ENCODE measurements at regions not wholly inside any gene's neighbourhood (a gene's known extent, or its start where the extent isn't known, plus 50 kb on each side); places are given as distances from the start of the nearest gene placed in this dataset.

DNA sequence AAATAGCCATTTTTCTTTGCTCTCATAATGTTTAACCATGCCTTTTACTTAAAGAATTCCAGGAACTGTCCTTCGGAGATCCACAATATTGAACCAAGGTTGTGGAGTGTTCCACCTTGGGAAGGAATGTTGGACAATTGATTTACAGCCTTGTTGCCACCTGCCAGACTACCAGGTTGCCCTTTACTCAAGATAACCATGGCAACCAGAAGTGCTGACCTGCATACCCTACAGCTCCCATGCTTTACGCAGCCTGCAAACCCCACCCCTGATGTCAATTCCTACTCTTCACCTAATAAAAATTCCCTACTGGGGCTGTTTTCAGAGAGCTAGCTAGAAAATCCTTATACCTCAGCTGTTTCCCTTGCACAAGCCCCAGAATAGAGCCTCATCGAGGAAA lies 151.0 kb upstream of the RXFP2 start:
- TF ChIP-seq, protein P1, sequence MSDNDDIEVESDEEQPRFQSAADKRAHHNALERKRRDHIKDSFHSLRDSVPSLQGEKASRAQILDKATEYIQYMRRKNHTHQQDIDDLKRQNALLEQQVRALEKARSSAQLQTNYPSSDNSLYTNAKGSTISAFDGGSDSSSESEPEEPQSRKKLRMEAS (IDR thresholded peaks at IDR 0.05), result no peak
- no peak for TF ChIP-seq CEBPB (IDR thresholded peaks at IDR 0.05)
- no peak for TF ChIP-seq EP300 (IDR thresholded peaks at IDR 0.05; ENCODE audit: borderline replicate concordance)
- TF ChIP-seq YY1 (IDR thresholded peaks at IDR 0.05; ENCODE audit: low read depth), result no peak
- TF ChIP-seq NFIC (IDR thresholded peaks at IDR 0.05), result no peak
- no peak for TF ChIP-seq TEAD4 (IDR thresholded peaks at IDR 0.05)

DNA sequence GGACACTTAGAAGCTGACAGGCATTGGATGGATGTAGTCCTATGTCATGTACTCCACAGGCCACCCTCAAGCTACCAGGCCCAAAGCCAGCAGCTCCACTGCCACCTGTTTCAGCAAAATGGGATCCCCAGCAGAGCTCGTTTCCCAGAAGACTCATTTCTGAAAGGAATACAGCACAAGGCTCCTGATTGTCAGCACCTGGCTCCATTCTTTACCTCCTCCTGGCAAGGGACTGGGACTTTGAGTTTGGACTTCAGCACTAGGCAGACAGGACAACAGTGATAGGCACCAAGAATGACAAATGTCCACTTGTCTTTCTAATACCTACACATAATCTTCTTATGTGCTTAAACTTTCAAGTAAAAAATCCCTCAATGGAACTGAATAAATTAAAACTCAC lies 150.4 kb upstream of the RXFP2 start:
- TF ChIP-seq TEAD4 (IDR thresholded peaks at IDR 0.05), result no peak
- TF ChIP-seq ZBTB7A (IDR thresholded peaks at IDR 0.05; ENCODE audit: low read depth), result no peak

DNA sequence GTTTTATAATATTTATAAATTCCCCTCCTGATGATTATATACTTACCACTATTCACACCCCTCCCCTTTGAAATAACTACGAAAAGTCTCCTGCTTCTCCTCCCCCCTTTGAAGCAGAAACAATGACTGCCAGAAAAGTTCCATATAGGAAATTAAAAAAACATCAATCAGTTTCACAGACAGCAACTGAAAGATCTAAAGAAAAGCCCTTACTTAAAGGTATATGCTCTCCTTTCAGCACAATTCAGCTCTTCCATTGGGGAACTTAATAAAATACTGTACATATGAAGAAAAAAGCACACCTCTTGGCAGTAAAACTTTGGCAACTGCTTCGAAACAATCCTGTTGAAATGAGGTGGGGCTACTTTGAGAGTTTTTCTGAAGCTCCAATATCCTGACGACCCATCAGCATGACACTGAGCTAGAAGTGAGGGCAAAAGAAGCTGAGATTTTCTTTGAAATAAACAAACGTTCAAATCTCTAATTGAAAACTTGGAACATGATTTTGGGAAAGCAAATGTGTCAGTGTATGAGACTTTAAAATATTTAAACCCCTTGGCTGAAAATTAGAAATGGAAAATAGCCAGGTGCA lies 147.6 kb upstream of the RXFP2 start:
- TF ChIP-seq EP300 (IDR thresholded peaks at IDR 0.05; ENCODE audit: borderline replicate concordance) (no peak), CREB1 (IDR thresholded peaks at IDR 0.05; ENCODE audit: low read depth) (no peak)

DNA sequence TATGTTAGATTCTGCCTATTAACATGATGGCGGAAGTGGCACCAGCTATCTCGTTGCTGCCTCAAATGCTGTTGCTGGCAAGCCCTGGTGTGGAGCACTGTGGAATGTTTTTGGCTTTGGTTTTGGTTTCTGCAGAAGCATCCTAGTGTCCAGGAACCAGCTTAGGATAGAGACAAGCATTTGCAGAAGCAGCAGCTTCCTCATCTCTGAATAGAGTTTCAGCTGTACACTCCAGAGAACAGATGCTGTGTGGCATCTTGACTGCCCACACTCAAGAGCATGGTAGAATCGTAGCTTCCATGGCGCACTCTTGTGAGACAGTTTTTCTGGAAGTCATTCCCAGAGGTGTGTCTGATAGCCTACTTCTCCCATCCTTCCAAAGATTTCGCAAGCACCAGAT lies 145.3 kb upstream of the RXFP2 start:
- TF ChIP-seq FOXM1 (IDR thresholded peaks at IDR 0.05; ENCODE audit: borderline replicate concordance, low read depth) (no peak), TEAD4 (IDR thresholded peaks at IDR 0.05) (no peak), TAF1 (IDR thresholded peaks at IDR 0.05; ENCODE audit: low read depth) (no peak), TCF12 (IDR thresholded peaks at IDR 0.05; ENCODE audit: low read depth) (no peak)
- TF ChIP-seq, protein P2, sequence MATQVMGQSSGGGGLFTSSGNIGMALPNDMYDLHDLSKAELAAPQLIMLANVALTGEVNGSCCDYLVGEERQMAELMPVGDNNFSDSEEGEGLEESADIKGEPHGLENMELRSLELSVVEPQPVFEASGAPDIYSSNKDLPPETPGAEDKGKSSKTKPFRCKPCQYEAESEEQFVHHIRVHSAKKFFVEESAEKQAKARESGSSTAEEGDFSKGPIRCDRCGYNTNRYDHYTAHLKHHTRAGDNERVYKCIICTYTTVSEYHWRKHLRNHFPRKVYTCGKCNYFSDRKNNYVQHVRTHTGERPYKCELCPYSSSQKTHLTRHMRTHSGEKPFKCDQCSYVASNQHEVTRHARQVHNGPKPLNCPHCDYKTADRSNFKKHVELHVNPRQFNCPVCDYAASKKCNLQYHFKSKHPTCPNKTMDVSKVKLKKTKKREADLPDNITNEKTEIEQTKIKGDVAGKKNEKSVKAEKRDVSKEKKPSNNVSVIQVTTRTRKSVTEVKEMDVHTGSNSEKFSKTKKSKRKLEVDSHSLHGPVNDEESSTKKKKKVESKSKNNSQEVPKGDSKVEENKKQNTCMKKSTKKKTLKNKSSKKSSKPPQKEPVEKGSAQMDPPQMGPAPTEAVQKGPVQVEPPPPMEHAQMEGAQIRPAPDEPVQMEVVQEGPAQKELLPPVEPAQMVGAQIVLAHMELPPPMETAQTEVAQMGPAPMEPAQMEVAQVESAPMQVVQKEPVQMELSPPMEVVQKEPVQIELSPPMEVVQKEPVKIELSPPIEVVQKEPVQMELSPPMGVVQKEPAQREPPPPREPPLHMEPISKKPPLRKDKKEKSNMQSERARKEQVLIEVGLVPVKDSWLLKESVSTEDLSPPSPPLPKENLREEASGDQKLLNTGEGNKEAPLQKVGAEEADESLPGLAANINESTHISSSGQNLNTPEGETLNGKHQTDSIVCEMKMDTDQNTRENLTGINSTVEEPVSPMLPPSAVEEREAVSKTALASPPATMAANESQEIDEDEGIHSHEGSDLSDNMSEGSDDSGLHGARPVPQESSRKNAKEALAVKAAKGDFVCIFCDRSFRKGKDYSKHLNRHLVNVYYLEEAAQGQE (IDR thresholded peaks at IDR 0.05; ENCODE audit: low read depth), result no peak

DNA sequence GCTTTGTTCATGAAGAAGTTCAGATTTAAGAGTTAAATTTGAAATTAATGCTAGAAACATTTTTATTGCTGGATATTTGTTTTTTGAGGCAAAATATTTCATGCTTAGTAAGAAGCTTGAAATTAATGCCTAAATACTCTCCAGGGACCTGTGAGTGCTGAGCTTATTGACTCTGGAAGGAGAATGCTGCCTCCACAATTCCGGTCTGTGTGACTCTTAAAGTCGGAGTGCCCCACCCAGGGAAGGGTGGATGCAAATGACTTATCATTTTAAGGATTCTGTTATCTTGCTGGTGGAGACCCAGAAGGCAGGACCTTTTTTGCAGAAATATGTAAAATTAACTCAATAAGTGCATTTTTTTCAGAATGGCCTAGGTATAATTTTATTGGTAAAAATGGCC lies 143.8 kb upstream of the RXFP2 start:
- TF ChIP-seq NFIC (IDR thresholded peaks at IDR 0.05), result no peak

DNA sequence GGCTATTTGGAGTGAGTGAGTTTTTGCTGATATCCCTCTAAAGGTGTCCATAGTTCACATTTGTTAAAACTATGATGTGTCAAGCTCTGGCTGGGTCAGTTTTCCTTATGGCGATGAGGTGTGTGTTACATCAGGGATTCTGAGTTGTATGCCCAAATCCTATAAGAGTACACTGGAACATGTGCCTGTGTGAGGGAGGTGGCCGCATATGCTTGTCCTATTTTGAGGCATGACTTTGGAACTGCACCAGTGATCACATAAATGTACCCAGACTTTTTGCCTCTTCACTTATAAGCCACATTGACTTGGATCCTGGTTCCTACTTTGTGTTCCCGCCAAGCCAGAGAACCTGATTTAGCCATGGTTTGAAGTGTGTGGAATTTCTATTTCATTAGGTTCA lies 140.3 kb upstream of the RXFP2 start:
- no peak for TF ChIP-seq NFIC (IDR thresholded peaks at IDR 0.05)
- TF ChIP-seq FOXM1 (IDR thresholded peaks at IDR 0.05; ENCODE audit: borderline replicate concordance, low read depth), result no peak

DNA sequence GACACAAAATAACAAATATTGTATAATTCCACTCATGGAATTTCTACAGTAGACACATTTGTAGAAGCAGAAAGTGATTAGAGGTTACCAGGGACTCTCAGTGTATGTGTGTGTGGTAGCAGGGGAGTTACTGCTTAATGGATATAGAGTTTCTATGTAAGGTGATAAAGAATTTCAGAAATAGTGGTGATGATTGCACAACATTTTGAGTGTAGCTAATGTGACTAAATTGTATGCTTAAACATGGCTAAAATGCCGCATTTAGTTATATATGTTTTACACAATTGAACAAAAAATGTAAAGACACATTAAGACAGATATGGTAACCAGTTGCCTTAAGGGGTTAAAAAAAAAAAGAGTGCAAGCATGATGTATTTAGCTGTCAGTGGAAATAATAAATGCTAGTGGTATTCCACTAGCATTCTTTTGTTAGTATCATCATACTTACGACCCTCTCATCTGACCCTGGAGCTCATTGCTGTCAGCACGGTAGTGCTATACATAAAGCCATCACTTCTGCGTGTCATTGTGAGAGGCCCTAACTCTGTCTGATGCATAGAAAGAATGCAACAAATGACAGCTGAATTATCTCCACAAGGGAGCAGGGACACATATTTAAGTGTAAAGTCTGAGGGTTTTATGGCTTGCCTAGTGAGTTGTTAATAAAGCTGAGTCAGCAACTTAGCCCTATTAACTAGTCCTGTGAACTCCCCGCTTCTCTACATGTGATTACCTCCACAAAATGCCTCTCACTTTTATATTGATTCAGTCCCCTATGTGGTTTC lies 134.1 kb upstream of the RXFP2 start:
- TF ChIP-seq YY1 (IDR thresholded peaks at IDR 0.05; ENCODE audit: low read depth), result no peak
- no peak for TF ChIP-seq TCF12 (IDR thresholded peaks at IDR 0.05; ENCODE audit: low read depth)
- TF ChIP-seq TAF1 (IDR thresholded peaks at IDR 0.05; ENCODE audit: low read depth), result no peak
- TF ChIP-seq TEAD4 (IDR thresholded peaks at IDR 0.05), result no peak
- TF ChIP-seq FOXM1 (IDR thresholded peaks at IDR 0.05; ENCODE audit: borderline replicate concordance, low read depth), result no peak
- TF ChIP-seq CEBPB (IDR thresholded peaks at IDR 0.05), result no peak
- TF ChIP-seq, protein P2 (IDR thresholded peaks at IDR 0.05; ENCODE audit: low read depth), result no peak
- no peak for TF ChIP-seq RAD21 (IDR thresholded peaks at IDR 0.05; ENCODE audit: low read depth)
- TF ChIP-seq EP300 (IDR thresholded peaks at IDR 0.05; ENCODE audit: borderline replicate concordance), result no peak
- TF ChIP-seq, protein P3, sequence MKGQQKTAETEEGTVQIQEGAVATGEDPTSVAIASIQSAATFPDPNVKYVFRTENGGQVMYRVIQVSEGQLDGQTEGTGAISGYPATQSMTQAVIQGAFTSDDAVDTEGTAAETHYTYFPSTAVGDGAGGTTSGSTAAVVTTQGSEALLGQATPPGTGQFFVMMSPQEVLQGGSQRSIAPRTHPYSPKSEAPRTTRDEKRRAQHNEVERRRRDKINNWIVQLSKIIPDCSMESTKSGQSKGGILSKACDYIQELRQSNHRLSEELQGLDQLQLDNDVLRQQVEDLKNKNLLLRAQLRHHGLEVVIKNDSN (IDR thresholded peaks at IDR 0.05), result no peak
- no peak for TF ChIP-seq NFIC (IDR thresholded peaks at IDR 0.05)
- TF ChIP-seq CREB1 (IDR thresholded peaks at IDR 0.05; ENCODE audit: low read depth), result no peak
- TF ChIP-seq, protein P1 (IDR thresholded peaks at IDR 0.05), result no peak
